Right kidney (tissue), 1 donor: ENCODE measurements at regions not wholly inside any gene's neighbourhood (a gene's known extent, or its start where the extent isn't known, plus 50 kb on each side); places are given as distances from the start of the nearest gene placed in this dataset.

Experiments used
- DNase-seq: peaks from one replicate; pipeline ENCODE4 v3.0.0-alpha.2; 2016

- DNase-seq = no peak
These were observed 816.2 kb downstream of the CBLN2 start for GRCh38 chr18:71727909-71728308.

GRCh38 chr18:71725256-71725655 lies 818.9 kb downstream of the CBLN2 start:
- no peak for DNase-seq

GRCh38 chr18:71707985-71708500 lies 836.1 kb downstream of the CBLN2 start:
- DNase-seq = no peak

- no peak for DNase-seq
These were observed 836.7 kb downstream of the CBLN2 start for GRCh38 chr18:71707400-71707799.

GRCh38 chr18:71689416-71690160 lies 854.6 kb downstream of the CBLN2 start:
- no peak for DNase-seq

- DNase-seq = no peak
These were observed 861.6 kb downstream of the CBLN2 start for GRCh38 chr18:71682591-71682990.

- no peak for DNase-seq
These were observed 866.0 kb downstream of the CBLN2 start for GRCh38 chr18:71678144-71678543.

GRCh38 chr18:71673954-71674353 lies 870.2 kb downstream of the CBLN2 start:
- DNase-seq = no peak

- no peak for DNase-seq
These were observed 870.6 kb downstream of the CBLN2 start for GRCh38 chr18:71673498-71673897.

GRCh38 chr18:71666481-71666880 lies 877.7 kb downstream of the CBLN2 start:
- no peak for DNase-seq

GRCh38 chr18:71665131-71665530 lies 879.0 kb downstream of the CBLN2 start:
- no peak for DNase-seq

- DNase-seq = no peak
These were observed 900.3 kb downstream of the CBLN2 start for GRCh38 chr18:71643822-71644221.

- DNase-seq = no peak
These were observed 913.4 kb downstream of the CBLN2 start for GRCh38 chr18:71630696-71631095.

GRCh38 chr18:71625556-71626090 lies 918.5 kb downstream of the CBLN2 start:
- no peak for DNase-seq

GRCh38 chr18:71598374-71598773 lies 945.8 kb downstream of the CBLN2 start:
- DNase-seq = no peak

- DNase-seq = no peak
These were observed 946.9 kb downstream of the CBLN2 start for GRCh38 chr18:71597219-71597618.

GRCh38 chr18:71583252-71583651 lies 960.9 kb downstream of the CBLN2 start:
- DNase-seq = no peak

GRCh38 chr18:71554686-71555085 lies 989.5 kb downstream of the CBLN2 start:
- DNase-seq = no peak

- DNase-seq = no peak
These were observed 1002.5 kb downstream of the CBLN2 start for GRCh38 chr18:71541643-71542042.

- no peak for DNase-seq
These were observed 1014.3 kb downstream of the CBLN2 start for GRCh38 chr18:71529703-71530303.

GRCh38 chr18:71523483-71524435 lies 1020.4 kb downstream of the CBLN2 start:
- DNase-seq = no peak

GRCh38 chr18:71505526-71505925 lies 1038.6 kb downstream of the CBLN2 start:
- no peak for DNase-seq

GRCh38 chr18:71503222-71503621 lies 1040.9 kb downstream of the CBLN2 start:
- no peak for DNase-seq
